ENCODE measurements at regions not wholly inside any gene's neighbourhood (a gene's known extent, or its start where the extent isn't known, plus 50 kb on each side); places are given as distances from the start of the nearest gene placed in this dataset.
"Not testable (repeated sequence)": the region's sequence is repeated elsewhere in the genome, so short reads cannot be mapped to it uniquely, and the experiment has no call there.

GRCh38 chr5:158236511-158237335 lies 377.8 kb upstream of the CLINT1 start:
- no peak for DNase-seq

GRCh38 chr5:158235159-158235547 lies 376.2 kb upstream of the CLINT1 start:
- no peak for DNase-seq

GRCh38 chr5:158234323-158235158 lies 375.6 kb upstream of the CLINT1 start:
- no peak for DNase-seq

- DNase-seq = no peak
Measured at GRCh38 chr5:158233735-158234322, 374.9 kb upstream of the CLINT1 start.

GRCh38 chr5:158227314-158227713 lies 368.4 kb upstream of the CLINT1 start:
- DNase-seq = not testable (repeated sequence)

GRCh38 chr5:158226496-158226895 lies 367.6 kb upstream of the CLINT1 start:
- no peak for DNase-seq

- no peak for DNase-seq
Measured at GRCh38 chr5:158224253-158224652, 365.3 kb upstream of the CLINT1 start.

- DNase-seq = no peak
Measured at GRCh38 chr5:158223054-158223600, 364.2 kb upstream of the CLINT1 start.

GRCh38 chr5:158212917-158213316 lies 354.0 kb upstream of the CLINT1 start:
- no peak for DNase-seq

GRCh38 chr5:158212237-158212636 lies 353.3 kb upstream of the CLINT1 start:
- DNase-seq = no peak

GRCh38 chr5:158209219-158209908 lies 350.4 kb upstream of the CLINT1 start:
- no peak for DNase-seq

GRCh38 chr5:158207733-158208132 lies 348.8 kb upstream of the CLINT1 start:
- DNase-seq = no peak

GRCh38 chr5:158205992-158206391 lies 347.0 kb upstream of the CLINT1 start:
- DNase-seq = no peak

- DNase-seq = no peak
Measured at GRCh38 chr5:158203261-158203660, 344.3 kb upstream of the CLINT1 start.

GRCh38 chr5:158202801-158203200 lies 343.9 kb upstream of the CLINT1 start:
- DNase-seq = no peak

- no peak for DNase-seq
Measured at GRCh38 chr5:158200619-158201018, 341.7 kb upstream of the CLINT1 start.

- DNase-seq = no peak
Measured at GRCh38 chr5:158198636-158199035, 339.7 kb upstream of the CLINT1 start.

- DNase-seq = no peak
Measured at GRCh38 chr5:158195416-158196210, 336.7 kb upstream of the CLINT1 start.

GRCh38 chr5:158194561-158194976 lies 335.6 kb upstream of the CLINT1 start:
- no peak for DNase-seq

GRCh38 chr5:158193395-158193794 lies 334.4 kb upstream of the CLINT1 start:
- DNase-seq = not testable (repeated sequence)

- no peak for DNase-seq
Measured at GRCh38 chr5:158180407-158180806, 321.5 kb upstream of the CLINT1 start.

- no peak for DNase-seq
Measured at GRCh38 chr5:158179271-158179670, 320.3 kb upstream of the CLINT1 start.
